Upper lobe of right lung (tissue), 1 donor: ENCODE measurements at regions not wholly inside any gene's neighbourhood (a gene's known extent, or its start where the extent isn't known, plus 50 kb on each side); places are given as distances from the start of the nearest gene placed in this dataset.
A peak's percentile ranks its signal among the peaks of the same experiment; 100 is the strongest.
"Not testable (repeated sequence)": the region's sequence is repeated elsewhere in the genome, so short reads cannot be mapped to it uniquely, and the experiment has no call there.

Experiments
- ATAC-seq: fragments of 200-7000 bp; cut with Tn5 transposase; one replicate; pipeline ENCODE4 v1.9.1; 2020; ENCODE audit warnings: mild to moderate bottlenecking, moderate library complexity
- DNase-seq: peaks from one replicate; pipeline ENCODE4 v3.0.0-alpha.2; 2020
- H3K27ac ChIP-seq: fragments of 200-600 bp; one replicate; pipeline ENCODE4 v1.8.0; 2022
- H3K27me3 ChIP-seq: fragments of 200-600 bp; one replicate; pipeline ENCODE4 v1.8.0; 2022; ENCODE audit warnings: mild to moderate bottlenecking
- H3K36me3 ChIP-seq: fragments of 200-600 bp; one replicate; pipeline ENCODE4 v1.8.0; 2022
- H3K4me1 ChIP-seq: fragments of 200-600 bp; one replicate; pipeline ENCODE4 v1.8.0; 2022
- H3K4me3 ChIP-seq: fragments of 200-600 bp; one replicate; pipeline ENCODE4 v1.8.0; 2022; ENCODE audit warnings: mild to moderate bottlenecking
- H3K9me3 ChIP-seq: fragments of 200-600 bp; one replicate; pipeline ENCODE4 v1.8.0; 2022
- intact Hi-C: fragments of 100-400 bp; cut with DNase I; formaldehyde crosslinking; loops from one replicate; pipeline ENCODE4 v1.11.0; 2022
- TF ChIP-seq, protein P1 (sequence below): fragments of 200-600 bp; IDR thresholded peaks from one replicate; pipeline ENCODE4 v1.8.0; 2022; ENCODE audit warnings: antibody characterized with exemption
- donor health status: DM: no; HTN: yes; CAD: no; lungs with severe emphysema.

- Histone ChIP-seq H3K36me3 (no peaks in the 10 kb centered on the region), H3K4me3 (no peak overlapping the region), H3K27me3 (no peaks in the 10 kb centered on the region), H3K9me3 (no peaks in the 10 kb centered on the region), H3K4me1 (no peaks in the 10 kb centered on the region), H3K27ac (no peak overlapping the region)
- ATAC-seq (no peak), DNase-seq (no peak)
- TF ChIP-seq, protein P1, sequence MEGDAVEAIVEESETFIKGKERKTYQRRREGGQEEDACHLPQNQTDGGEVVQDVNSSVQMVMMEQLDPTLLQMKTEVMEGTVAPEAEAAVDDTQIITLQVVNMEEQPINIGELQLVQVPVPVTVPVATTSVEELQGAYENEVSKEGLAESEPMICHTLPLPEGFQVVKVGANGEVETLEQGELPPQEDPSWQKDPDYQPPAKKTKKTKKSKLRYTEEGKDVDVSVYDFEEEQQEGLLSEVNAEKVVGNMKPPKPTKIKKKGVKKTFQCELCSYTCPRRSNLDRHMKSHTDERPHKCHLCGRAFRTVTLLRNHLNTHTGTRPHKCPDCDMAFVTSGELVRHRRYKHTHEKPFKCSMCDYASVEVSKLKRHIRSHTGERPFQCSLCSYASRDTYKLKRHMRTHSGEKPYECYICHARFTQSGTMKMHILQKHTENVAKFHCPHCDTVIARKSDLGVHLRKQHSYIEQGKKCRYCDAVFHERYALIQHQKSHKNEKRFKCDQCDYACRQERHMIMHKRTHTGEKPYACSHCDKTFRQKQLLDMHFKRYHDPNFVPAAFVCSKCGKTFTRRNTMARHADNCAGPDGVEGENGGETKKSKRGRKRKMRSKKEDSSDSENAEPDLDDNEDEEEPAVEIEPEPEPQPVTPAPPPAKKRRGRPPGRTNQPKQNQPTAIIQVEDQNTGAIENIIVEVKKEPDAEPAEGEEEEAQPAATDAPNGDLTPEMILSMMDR, result no peak
- intact Hi-C loops, result no loop called here
These were observed 191.8 kb downstream of the CCNG2 start for GRCh38 chr4:77348815-77349214.

DNA sequence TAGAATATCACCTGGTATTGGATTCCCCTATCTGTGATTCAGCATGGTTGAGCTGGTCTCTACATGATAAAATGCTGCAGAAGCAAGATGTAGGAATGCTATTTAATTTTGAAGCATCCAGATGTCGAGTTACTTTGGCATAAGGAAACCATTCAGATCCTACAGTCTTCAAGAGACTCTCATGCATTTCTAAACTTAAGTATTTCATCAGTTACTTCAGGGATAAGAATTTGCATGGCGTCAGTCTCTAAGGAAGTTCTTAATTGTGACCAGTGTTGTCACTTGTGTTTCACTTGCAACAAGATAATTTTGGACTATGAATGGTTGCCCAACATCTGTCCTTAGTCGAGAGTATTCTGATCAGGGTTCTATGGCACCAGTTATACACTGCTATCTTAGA is 192.4 kb downstream of the CCNG2 start:
- ATAC-seq (no peak), DNase-seq (no peak)
- H3K4me3 ChIP-seq, result no peak overlapping the region
- intact Hi-C loops, result no loop called here
- TF ChIP-seq, protein P1, result no peak
- no peaks in the 10 kb centered on the region for H3K9me3 ChIP-seq
- H3K4me1 ChIP-seq, result no peaks in the 10 kb centered on the region
- no peaks in the 10 kb centered on the region for H3K36me3 ChIP-seq
- H3K27me3 ChIP-seq, result no peaks in the 10 kb centered on the region
- H3K27ac ChIP-seq, result no peak overlapping the region

DNA sequence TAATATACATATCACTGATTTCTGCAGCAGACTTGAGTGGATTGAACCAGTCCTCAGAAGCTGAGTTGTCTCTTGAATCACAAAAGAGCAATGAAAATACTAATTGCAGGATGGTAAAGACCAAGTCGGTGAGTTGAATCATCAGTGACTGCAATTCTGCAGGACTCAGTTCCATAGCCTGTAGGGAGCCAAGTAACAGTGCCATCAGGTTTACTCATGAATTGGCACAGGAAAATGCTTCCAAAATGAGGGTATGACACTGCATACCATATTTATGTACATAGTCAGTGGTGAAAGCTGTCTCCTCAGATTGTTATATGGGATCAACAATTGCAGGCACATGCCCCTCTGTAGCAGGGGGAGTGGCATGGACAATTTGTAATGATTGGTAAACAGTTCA is 192.8 kb downstream of the CCNG2 start:
- TF ChIP-seq, protein P1, result no peak
- H3K27ac ChIP-seq, result no peak overlapping the region
- no peaks in the 10 kb centered on the region for H3K36me3 ChIP-seq
- H3K4me1 ChIP-seq, result no peaks in the 10 kb centered on the region
- H3K9me3 ChIP-seq, result no peaks in the 10 kb centered on the region
- DNase-seq (no peak), ATAC-seq (no peak)
- no peak overlapping the region for H3K4me3 ChIP-seq
- no peaks in the 10 kb centered on the region for H3K27me3 ChIP-seq
- intact Hi-C loops, result no loop called here

- ATAC-seq, result no peak
- TF ChIP-seq, protein P1, result no peak
- Histone ChIP-seq H3K27ac (no peak overlapping the region), H3K36me3 (no peaks in the 10 kb centered on the region), H3K4me3 (no peak overlapping the region), H3K27me3 (no peaks in the 10 kb centered on the region), H3K9me3 (no peaks in the 10 kb centered on the region), H3K4me1 (no peaks in the 10 kb centered on the region)
- intact Hi-C loops, result no loop called here
- DNase-seq, result no peak
These were observed 195.2 kb downstream of the CCNG2 start for GRCh38 chr4:77352192-77352591.

DNA sequence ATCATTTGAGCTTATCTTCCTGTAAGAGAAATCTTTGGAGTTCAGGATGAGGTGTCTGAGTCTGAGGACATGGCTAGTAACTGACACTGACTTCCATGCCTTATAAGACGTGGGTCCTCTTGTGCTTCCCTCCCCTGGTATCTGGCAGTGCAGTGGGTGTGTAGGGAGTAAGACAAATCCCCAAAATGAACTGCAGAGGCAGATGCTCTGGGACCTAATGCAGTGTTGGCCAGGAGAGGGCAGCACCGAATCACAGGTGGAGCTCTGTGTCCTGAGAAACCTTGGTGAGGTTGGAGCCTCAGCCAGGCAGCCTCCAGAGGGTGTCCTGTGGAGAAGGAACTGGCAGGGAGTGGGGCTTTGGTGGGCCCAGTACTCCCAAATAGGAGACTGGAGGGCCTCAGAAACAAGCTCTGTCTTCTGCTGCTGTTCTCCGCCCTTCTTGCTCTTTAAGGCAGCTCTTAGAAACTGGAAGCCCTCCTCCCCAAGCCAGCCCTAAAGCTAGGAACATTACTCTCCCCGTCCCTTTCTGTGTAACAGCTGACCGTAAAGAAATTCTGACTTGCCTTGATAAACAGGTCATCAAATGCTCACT is 196.8 kb downstream of the CCNG2 start:
- H3K36me3 ChIP-seq, H3K27me3 ChIP-seq, DNase-seq, H3K27ac ChIP-seq, H3K4me1 ChIP-seq, intact Hi-C loops, H3K9me3 ChIP-seq, H3K4me3 ChIP-seq: not testable (repeated sequence)
- TF ChIP-seq, protein P1, result peak; percentile 27
- peak; percentile 75 for ATAC-seq

DNA sequence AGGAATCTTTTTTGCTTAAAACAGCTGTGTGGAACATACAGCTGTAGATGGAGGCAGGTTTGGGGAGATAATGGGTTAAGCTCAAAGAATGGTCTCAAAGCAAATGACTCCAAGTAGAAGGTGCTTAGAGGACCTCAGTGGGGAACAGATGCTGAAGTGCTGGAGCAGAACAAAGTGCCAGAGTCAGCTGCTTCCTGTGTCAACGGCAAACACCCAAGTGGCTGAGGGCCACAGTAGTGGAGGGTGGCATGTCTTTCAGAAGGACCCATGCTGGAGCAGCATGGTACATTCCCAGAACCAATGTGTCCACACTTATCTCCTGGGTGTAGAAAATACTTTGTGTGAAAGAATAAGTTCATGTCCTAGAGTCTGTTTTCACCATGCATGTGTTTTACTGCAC is 197.5 kb downstream of the CCNG2 start:
- Histone ChIP-seq H3K4me1 (no peaks in the 10 kb centered on the region), H3K27ac (no peak overlapping the region), H3K27me3 (no peaks in the 10 kb centered on the region), H3K36me3 (no peaks in the 10 kb centered on the region), H3K9me3 (no peaks in the 10 kb centered on the region), H3K4me3 (no peak overlapping the region)
- TF ChIP-seq, protein P1, result no peak
- intact Hi-C loops, result no loop called here
- DNase-seq (no peak), ATAC-seq (no peak)
